Cardiac muscle cell (in vitro differentiated cells and primary cell): ENCODE measurements at regions not wholly inside any gene's neighbourhood (a gene's known extent, or its start where the extent isn't known, plus 50 kb on each side); places are given as distances from the start of the nearest gene placed in this dataset.

Experiments
- DNase-seq, 2 donors: peaks; one replicate each; pipeline versions ENCODE4 v3.0.0 to v3.0.0-alpha.2; 2010 to 2017; ENCODE audit warnings: low read depth in 1 of 2, low spot score in 1 of 2
- H3K27ac ChIP-seq: fragments of 200-600 bp; sonication (generic); 2 replicates; pipeline ENCODE4 v1.5.1; 2016
- H3K27me3 ChIP-seq: fragments of 200-600 bp; sonication (generic); 2 replicates; pipeline ENCODE4 v1.6.0; 2016; ENCODE audit warnings: control low read depth
- H3K36me3 ChIP-seq: fragments of 200-600 bp; sonication (generic); 2 replicates; pipeline ENCODE4 v1.5.1; 2016; ENCODE audit warnings: control low read depth
- H3K4me1 ChIP-seq: fragments of 200-600 bp; sonication (generic); 2 replicates; pipeline ENCODE4 v1.8.1; 2017; ENCODE audit warnings: low read depth, mild to moderate bottlenecking, mixed run types
- H3K4me3 ChIP-seq: fragments of 200-600 bp; sonication (generic); 2 replicates; pipeline ENCODE4 v1.5.1; 2016; ENCODE audit warnings: mild to moderate bottlenecking
- H3K9me3 ChIP-seq: fragments of 200-600 bp; sonication (generic); 2 replicates; pipeline ENCODE4 v1.5.1; 2017; ENCODE audit warnings: low read depth, mild to moderate bottlenecking, control low read depth
- CTCF ChIP-seq: IDR thresholded peaks from 2 replicates; pipeline ENCODE4 v1.5.1; 2012; ENCODE audit warnings: low read depth, mild to moderate bottlenecking, low read length

GRCh38 chr5:96023518-96023917, 61.9 kb upstream of the ELL2 start:
- no peaks in the 10 kb centered on the region for H3K4me1 ChIP-seq
- H3K4me3 ChIP-seq, result no peak overlapping the region
- no peak overlapping the region for H3K27ac ChIP-seq
- H3K27me3 ChIP-seq, result no peaks in the 10 kb centered on the region
- TF ChIP-seq CTCF, result no peak
- H3K9me3 ChIP-seq, result no peaks in the 10 kb centered on the region
- H3K36me3 ChIP-seq, result no peaks in the 10 kb centered on the region
- peak in 1 of 2 donors; percentile 76 for DNase-seq

GRCh38 chr5:96022971-96023370, 61.3 kb upstream of the ELL2 start:
- DNase-seq, result no peak
- no peak overlapping the region for H3K27ac ChIP-seq
- no peak overlapping the region for H3K4me3 ChIP-seq
- H3K27me3 ChIP-seq, result no peaks in the 10 kb centered on the region
- no peaks in the 10 kb centered on the region for H3K4me1 ChIP-seq
- H3K9me3 ChIP-seq, result no peaks in the 10 kb centered on the region
- no peaks in the 10 kb centered on the region for H3K36me3 ChIP-seq
- no peak for TF ChIP-seq CTCF

- H3K27ac ChIP-seq, result no peak overlapping the region
- no peaks in the 10 kb centered on the region for H3K27me3 ChIP-seq
- no peaks in the 10 kb centered on the region for H3K36me3 ChIP-seq
- H3K4me1 ChIP-seq, result peaks cover 2% of the 10 kb centered on the region
- no peak overlapping the region for H3K4me3 ChIP-seq
- peak in 1 of 2 donors; percentile 47 for DNase-seq
- no peak for TF ChIP-seq CTCF
- no peaks in the 10 kb centered on the region for H3K9me3 ChIP-seq
Measured at GRCh38 chr5:96017951-96018350, 56.3 kb upstream of the ELL2 start.

GRCh38 chr5:96016216-96016615, 54.6 kb upstream of the ELL2 start:
- Histone ChIP-seq H3K4me1 (peaks cover 2% of the 10 kb centered on the region), H3K4me3 (no peak overlapping the region), H3K9me3 (no peaks in the 10 kb centered on the region), H3K27me3 (no peaks in the 10 kb centered on the region), H3K36me3 (no peaks in the 10 kb centered on the region), H3K27ac (no peak overlapping the region)
- TF ChIP-seq CTCF, result no peak
- DNase-seq, result no peak

GRCh38 chr5:96015709-96016108, 54.1 kb upstream of the ELL2 start:
- no peak overlapping the region for H3K27ac ChIP-seq
- no peaks in the 10 kb centered on the region for H3K27me3 ChIP-seq
- no peaks in the 10 kb centered on the region for H3K36me3 ChIP-seq
- peaks cover 2% of the 10 kb centered on the region for H3K4me1 ChIP-seq
- H3K9me3 ChIP-seq, result no peaks in the 10 kb centered on the region
- H3K4me3 ChIP-seq, result no peak overlapping the region
- DNase-seq, result no peak
- no peak for TF ChIP-seq CTCF

- Histone ChIP-seq H3K27me3 (no peaks in the 10 kb centered on the region), H3K4me1 (peaks cover 2% of the 10 kb centered on the region), H3K27ac (no peak overlapping the region), H3K4me3 (no peak overlapping the region), H3K36me3 (no peaks in the 10 kb centered on the region), H3K9me3 (no peaks in the 10 kb centered on the region)
- no peak for DNase-seq
- TF ChIP-seq CTCF, result no peak
Measured at GRCh38 chr5:96014395-96014794, 52.7 kb upstream of the ELL2 start.
